GM23338 (cell line): ENCODE measurements at regions not wholly inside any gene's neighbourhood (a gene's known extent, or its start where the extent isn't known, plus 50 kb on each side); places are given as distances from the start of the nearest gene placed in this dataset.

Experiments
- ATAC-seq: fragments of 200-7000 bp; cut with Tn5 transposase; 3 replicates; pipeline ENCODE4 v1.9.1; 2020
- DNase-seq: peaks from one replicate; pipeline ENCODE4 v3.0.0-alpha.2; 2015; ENCODE audit warnings: low spot score
- H2AFZ ChIP-seq: fragments of 200-600 bp; sonication (generic); 2 replicates; pipeline ENCODE4 v1.8.0; 2016; ENCODE audit warnings: antibody characterized with exemption, mild to moderate bottlenecking, moderate library complexity
- H3F3A ChIP-seq: fragments of 200-600 bp; sonication (generic); replicated peaks from 2 replicates; pipeline ENCODE4 v1.8.0; 2017; ENCODE audit warnings: antibody characterized with exemption, mixed run types, low read depth
- H3K27ac ChIP-seq: fragments of 200-600 bp; sonication (generic); 2 replicates; pipeline ENCODE4 v1.6.1; 2016; ENCODE audit warnings: low read depth
- H3K27me3 ChIP-seq: fragments of 200-600 bp; sonication (generic); 2 replicates; pipeline ENCODE4 v1.8.0; 2016; ENCODE audit warnings: mild to moderate bottlenecking, mixed run types, moderate library complexity; ENCODE audit not compliant: insufficient read depth
- H3K36me3 ChIP-seq: fragments of 200-600 bp; sonication (generic); 2 replicates; pipeline ENCODE4 v1.8.0; 2016; ENCODE audit warnings: mild to moderate bottlenecking; ENCODE audit not compliant: insufficient read depth
- H3K4me1 ChIP-seq: fragments of 200-600 bp; sonication (generic); 2 replicates; pipeline ENCODE4 v1.8.0; 2016; ENCODE audit warnings: mild to moderate bottlenecking, moderate library complexity; ENCODE audit not compliant: insufficient read depth
- H3K4me2 ChIP-seq: fragments of 200-600 bp; sonication (generic); 2 replicates; pipeline ENCODE4 v1.7.1; 2017; ENCODE audit warnings: mixed run types
- H3K4me3 ChIP-seq: fragments of 200-600 bp; sonication (generic); 2 replicates; pipeline ENCODE4 v1.6.1; 2016; ENCODE audit warnings: mixed run types
- H3K79me2 ChIP-seq: fragments of 200-600 bp; sonication (generic); replicated peaks from 2 replicates; pipeline ENCODE4 v1.8.0; 2017; ENCODE audit warnings: mild to moderate bottlenecking; ENCODE audit not compliant: insufficient read depth
- H3K9me2 ChIP-seq: fragments of 200-600 bp; sonication (generic); 2 replicates; pipeline ENCODE4 v1.8.0; 2017; ENCODE audit not compliant: insufficient read depth
- H4K20me1 ChIP-seq: fragments of 200-600 bp; sonication (generic); replicated peaks from 2 replicates; pipeline ENCODE4 v1.8.0; 2017; ENCODE audit warnings: mild to moderate bottlenecking; ENCODE audit not compliant: insufficient read depth
- H3K27ac Mint-ChIP-seq: 2 replicates; pipeline ENCODE4 v1.8.0; 2020; ENCODE audit warnings: inconsistent platforms, mild to moderate bottlenecking, moderate library complexity, mixed read lengths
- H3K27me3 Mint-ChIP-seq: 3 replicates; pipeline ENCODE4 v1.8.0; 2022; ENCODE audit warnings: low read depth, mild to moderate bottlenecking, moderate library complexity, mixed read lengths, inconsistent platforms; ENCODE audit not compliant: insufficient read depth, poor library complexity
- H3K36me3 Mint-ChIP-seq: 3 replicates; pipeline ENCODE4 v1.8.0; 2021; ENCODE audit warnings: low read depth, mild to moderate bottlenecking, inconsistent platforms, moderate library complexity, mixed read lengths
- H3K4me1 Mint-ChIP-seq: 3 replicates; pipeline ENCODE4 v1.8.0; 2020; ENCODE audit warnings: mild to moderate bottlenecking, inconsistent platforms, mixed read lengths
- H3K4me3 Mint-ChIP-seq: 3 replicates; pipeline ENCODE4 v1.8.0; 2021; ENCODE audit warnings: moderate library complexity, mild to moderate bottlenecking, inconsistent platforms, mixed read lengths
- H3K9me3 Mint-ChIP-seq: 3 replicates; pipeline ENCODE4 v1.8.0; 2020; ENCODE audit warnings: moderate library complexity, mild to moderate bottlenecking, inconsistent platforms, mixed read lengths
- CREB1 ChIP-seq: fragments of 250-450 bp; sonication (Bioruptor Pico); IDR thresholded peaks from 2 replicates; pipeline ENCODE4 v1.5.0; 2020; ENCODE audit warnings: low read depth, mild to moderate bottlenecking, moderate library complexity
- EZH2phosphoT487 ChIP-seq: fragments of 200-600 bp; sonication (generic); IDR thresholded peaks from one replicate; pipeline ENCODE4 v1.8.1; 2018; ENCODE audit warnings: antibody characterized with exemption; ENCODE audit not compliant: unreplicated experiment
- JUNB ChIP-seq: IDR thresholded peaks from one replicate; pipeline ENCODE4 v1.6.1; 2016; ENCODE audit warnings: antibody characterized with exemption; ENCODE audit not compliant: unreplicated experiment
- NANOG ChIP-seq: IDR thresholded peaks from 2 replicates; pipeline ENCODE4 v1.6.1; 2016; ENCODE audit warnings: antibody characterized with exemption, borderline replicate concordance
- POLR2AphosphoS5 ChIP-seq: IDR thresholded peaks from 2 replicates; pipeline ENCODE4 v1.6.1; 2016; ENCODE audit warnings: antibody characterized with exemption, low read depth
- STAT1 ChIP-seq: IDR thresholded peaks from one replicate; pipeline ENCODE4 v1.6.1; 2016; ENCODE audit warnings: antibody characterized with exemption; ENCODE audit not compliant: unreplicated experiment
- ZNF114 ChIP-seq: fragments of 250-450 bp; sonication (Bioruptor Pico); IDR thresholded peaks from 2 replicates; pipeline ENCODE4 v1.5.0; 2020; ENCODE audit warnings: mild to moderate bottlenecking, moderate library complexity
- ZNF331 ChIP-seq: fragments of 250-450 bp; sonication (Bioruptor Pico); IDR thresholded peaks from 2 replicates; pipeline ENCODE4 v1.5.0; 2020; ENCODE audit warnings: low read depth, mild to moderate bottlenecking, moderate library complexity
- TF ChIP-seq, protein P1 (sequence below): fragments of 250-450 bp; sonication (Bioruptor Pico); IDR thresholded peaks from 2 replicates; pipeline ENCODE4 v1.5.0; 2020; ENCODE audit warnings: mild to moderate bottlenecking, moderate library complexity
- TF ChIP-seq, protein P2 (sequence below): IDR thresholded peaks from 2 replicates; pipeline ENCODE4 v1.6.1; 2016; ENCODE audit warnings: antibody characterized with exemption
- TF ChIP-seq, protein P3 (sequence below), 2 experiments: fragments of 200-600 bp in 1 of 2; sonication (generic) in 1 of 2; conservative IDR thresholded peaks; 2 replicates each; pipeline versions ENCODE4 v1.5.1 to v1.6.1; 2016 to 2017; ENCODE audit warnings: antibody characterized with exemption in 2 of 2, low read depth in 2 of 2, mild to moderate bottlenecking in 2 of 2, moderate library complexity in 1 of 2

DNA sequence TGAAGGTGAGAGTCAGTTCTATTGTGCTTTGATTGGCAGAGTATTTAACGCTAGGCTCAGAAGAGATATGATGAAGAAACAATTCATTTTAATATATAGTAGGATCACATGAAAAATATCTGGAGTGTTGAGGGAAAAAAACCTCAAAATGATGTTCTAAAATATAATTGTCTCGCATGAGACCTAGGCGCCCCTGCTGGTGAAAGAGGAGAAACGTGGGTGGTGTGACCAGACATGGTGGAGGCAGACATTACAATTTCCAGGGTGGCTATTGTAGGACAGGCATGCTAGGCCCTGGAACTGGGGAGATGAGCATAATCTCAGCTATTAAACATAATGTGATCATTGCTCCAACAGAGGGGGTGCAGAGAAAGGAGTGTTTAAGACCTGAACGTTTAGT is 210.0 kb downstream of the HS3ST1 start (continued):
- TF ChIP-seq, protein P1, sequence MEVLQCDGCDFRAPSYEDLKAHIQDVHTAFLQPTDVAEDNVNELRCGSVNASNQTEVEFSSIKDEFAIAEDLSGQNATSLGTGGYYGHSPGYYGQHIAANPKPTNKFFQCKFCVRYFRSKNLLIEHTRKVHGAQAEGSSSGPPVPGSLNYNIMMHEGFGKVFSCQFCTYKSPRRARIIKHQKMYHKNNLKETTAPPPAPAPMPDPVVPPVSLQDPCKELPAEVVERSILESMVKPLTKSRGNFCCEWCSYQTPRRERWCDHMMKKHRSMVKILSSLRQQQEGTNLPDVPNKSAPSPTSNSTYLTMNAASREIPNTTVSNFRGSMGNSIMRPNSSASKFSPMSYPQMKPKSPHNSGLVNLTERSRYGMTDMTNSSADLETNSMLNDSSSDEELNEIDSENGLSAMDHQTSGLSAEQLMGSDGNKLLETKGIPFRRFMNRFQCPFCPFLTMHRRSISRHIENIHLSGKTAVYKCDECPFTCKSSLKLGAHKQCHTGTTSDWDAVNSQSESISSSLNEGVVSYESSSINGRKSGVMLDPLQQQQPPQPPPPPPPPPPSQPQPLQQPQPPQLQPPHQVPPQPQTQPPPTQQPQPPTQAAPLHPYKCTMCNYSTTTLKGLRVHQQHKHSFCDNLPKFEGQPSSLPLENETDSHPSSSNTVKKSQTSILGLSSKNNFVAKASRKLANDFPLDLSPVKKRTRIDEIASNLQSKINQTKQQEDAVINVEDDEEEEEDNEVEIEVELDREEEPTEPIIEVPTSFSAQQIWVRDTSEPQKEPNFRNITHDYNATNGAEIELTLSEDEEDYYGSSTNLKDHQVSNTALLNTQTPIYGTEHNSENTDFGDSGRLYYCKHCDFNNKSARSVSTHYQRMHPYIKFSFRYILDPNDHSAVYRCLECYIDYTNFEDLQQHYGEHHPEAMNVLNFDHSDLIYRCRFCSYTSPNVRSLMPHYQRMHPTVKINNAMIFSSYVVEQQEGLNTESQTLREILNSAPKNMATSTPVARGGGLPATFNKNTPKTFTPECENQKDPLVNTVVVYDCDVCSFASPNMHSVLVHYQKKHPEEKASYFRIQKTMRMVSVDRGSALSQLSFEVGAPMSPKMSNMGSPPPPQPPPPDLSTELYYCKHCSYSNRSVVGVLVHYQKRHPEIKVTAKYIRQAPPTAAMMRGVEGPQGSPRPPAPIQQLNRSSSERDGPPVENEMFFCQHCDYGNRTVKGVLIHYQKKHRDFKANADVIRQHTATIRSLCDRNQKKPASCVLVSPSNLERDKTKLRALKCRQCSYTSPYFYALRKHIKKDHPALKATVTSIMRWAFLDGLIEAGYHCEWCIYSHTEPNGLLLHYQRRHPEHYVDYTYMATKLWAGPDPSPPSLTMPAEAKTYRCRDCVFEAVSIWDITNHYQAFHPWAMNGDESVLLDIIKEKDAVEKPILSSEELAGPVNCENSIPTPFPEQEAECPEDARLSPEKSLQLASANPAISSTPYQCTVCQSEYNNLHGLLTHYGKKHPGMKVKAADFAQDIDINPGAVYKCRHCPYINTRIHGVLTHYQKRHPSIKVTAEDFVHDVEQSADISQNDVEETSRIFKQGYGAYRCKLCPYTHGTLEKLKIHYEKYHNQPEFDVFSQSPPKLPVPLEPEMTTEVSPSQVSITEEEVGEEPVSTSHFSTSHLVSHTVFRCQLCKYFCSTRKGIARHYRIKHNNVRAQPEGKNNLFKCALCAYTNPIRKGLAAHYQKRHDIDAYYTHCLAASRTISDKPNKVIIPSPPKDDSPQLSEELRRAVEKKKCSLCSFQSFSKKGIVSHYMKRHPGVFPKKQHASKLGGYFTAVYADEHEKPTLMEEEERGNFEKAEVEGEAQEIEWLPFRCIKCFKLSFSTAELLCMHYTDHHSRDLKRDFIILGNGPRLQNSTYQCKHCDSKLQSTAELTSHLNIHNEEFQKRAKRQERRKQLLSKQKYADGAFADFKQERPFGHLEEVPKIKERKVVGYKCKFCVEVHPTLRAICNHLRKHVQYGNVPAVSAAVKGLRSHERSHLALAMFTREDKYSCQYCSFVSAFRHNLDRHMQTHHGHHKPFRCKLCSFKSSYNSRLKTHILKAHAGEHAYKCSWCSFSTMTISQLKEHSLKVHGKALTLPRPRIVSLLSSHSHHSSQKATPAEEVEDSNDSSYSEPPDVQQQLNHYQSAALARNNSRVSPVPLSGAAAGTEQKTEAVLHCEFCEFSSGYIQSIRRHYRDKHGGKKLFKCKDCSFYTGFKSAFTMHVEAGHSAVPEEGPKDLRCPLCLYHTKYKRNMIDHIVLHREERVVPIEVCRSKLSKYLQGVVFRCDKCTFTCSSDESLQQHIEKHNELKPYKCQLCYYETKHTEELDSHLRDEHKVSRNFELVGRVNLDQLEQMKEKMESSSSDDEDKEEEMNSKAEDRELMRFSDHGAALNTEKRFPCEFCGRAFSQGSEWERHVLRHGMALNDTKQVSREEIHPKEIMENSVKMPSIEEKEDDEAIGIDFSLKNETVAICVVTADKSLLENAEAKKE: no peak
- TF ChIP-seq EZH2phosphoT487 (no peak), ZNF114 (CRISPR knock-in tag) (no peak), JUNB (no peak), ZNF331 (CRISPR knock-in tag) (no peak)
- TF ChIP-seq, protein P2, sequence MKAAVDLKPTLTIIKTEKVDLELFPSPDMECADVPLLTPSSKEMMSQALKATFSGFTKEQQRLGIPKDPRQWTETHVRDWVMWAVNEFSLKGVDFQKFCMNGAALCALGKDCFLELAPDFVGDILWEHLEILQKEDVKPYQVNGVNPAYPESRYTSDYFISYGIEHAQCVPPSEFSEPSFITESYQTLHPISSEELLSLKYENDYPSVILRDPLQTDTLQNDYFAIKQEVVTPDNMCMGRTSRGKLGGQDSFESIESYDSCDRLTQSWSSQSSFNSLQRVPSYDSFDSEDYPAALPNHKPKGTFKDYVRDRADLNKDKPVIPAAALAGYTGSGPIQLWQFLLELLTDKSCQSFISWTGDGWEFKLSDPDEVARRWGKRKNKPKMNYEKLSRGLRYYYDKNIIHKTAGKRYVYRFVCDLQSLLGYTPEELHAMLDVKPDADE: no peak
- TF ChIP-seq, protein P3, sequence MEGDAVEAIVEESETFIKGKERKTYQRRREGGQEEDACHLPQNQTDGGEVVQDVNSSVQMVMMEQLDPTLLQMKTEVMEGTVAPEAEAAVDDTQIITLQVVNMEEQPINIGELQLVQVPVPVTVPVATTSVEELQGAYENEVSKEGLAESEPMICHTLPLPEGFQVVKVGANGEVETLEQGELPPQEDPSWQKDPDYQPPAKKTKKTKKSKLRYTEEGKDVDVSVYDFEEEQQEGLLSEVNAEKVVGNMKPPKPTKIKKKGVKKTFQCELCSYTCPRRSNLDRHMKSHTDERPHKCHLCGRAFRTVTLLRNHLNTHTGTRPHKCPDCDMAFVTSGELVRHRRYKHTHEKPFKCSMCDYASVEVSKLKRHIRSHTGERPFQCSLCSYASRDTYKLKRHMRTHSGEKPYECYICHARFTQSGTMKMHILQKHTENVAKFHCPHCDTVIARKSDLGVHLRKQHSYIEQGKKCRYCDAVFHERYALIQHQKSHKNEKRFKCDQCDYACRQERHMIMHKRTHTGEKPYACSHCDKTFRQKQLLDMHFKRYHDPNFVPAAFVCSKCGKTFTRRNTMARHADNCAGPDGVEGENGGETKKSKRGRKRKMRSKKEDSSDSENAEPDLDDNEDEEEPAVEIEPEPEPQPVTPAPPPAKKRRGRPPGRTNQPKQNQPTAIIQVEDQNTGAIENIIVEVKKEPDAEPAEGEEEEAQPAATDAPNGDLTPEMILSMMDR (conservative IDR thresholded peaks at IDR 0.05; ENCODE audit: low read depth in 2 of 2): no peak

DNA sequence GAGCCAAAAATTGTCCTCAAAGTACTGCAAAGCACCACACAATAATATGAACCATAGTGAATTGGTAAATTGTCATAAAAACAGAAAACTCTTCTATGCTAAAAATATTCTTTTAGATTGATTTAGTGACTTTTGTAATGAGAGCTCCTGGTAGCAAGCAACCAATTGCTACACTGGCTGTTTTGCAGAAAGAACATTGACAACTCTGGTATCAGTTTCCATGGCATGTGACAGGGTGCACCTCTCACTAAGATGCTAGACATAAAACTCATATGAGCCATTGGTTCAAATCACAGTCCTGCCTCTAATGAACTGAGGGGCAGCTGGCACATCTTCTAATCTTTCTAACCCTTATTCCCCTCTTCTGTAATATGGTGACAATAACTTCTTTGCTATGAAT is 212.2 kb downstream of the HS3ST1 start:
- H3K4me3 ChIP-seq: no peak overlapping the region
- H3K4me3 Mint-ChIP-seq: no peak overlapping the region
- H3K9me2 ChIP-seq: peaks cover 7% of the 10 kb centered on the region; the same call in 1 of the 2 replicates
- H3K4me1 ChIP-seq: no peaks in the 10 kb centered on the region
- peaks cover 3% of the 10 kb centered on the region for H3K27me3 Mint-ChIP-seq
- no peak overlapping the region for H2AFZ ChIP-seq
- H3K36me3 ChIP-seq: no peaks in the 10 kb centered on the region
- H4K20me1 ChIP-seq: no peaks in the 10 kb centered on the region
- ATAC-seq (no peak), DNase-seq (no peak)
- no peaks in the 10 kb centered on the region for H3K27me3 ChIP-seq
- no peaks in the 10 kb centered on the region; the same call in 2 of the 3 replicates for H3K4me1 Mint-ChIP-seq
- no peak overlapping the region for H3K27ac Mint-ChIP-seq
- H3F3A ChIP-seq: no peaks in the 10 kb centered on the region
- no peaks in the 10 kb centered on the region for H3K79me2 ChIP-seq
- H3K4me2 ChIP-seq: no peak overlapping the region
- no peak overlapping the region for H3K27ac ChIP-seq
- H3K9me3 Mint-ChIP-seq: no peaks in the 10 kb centered on the region
- no peaks in the 10 kb centered on the region for H3K36me3 Mint-ChIP-seq
- TF ChIP-seq EZH2phosphoT487: no peak
- no peak for TF ChIP-seq JUNB
- TF ChIP-seq, protein P2: no peak
- no peak for TF ChIP-seq STAT1
- no peak for TF ChIP-seq POLR2AphosphoS5
- no peak for TF ChIP-seq NANOG
- TF ChIP-seq CREB1: no peak
